Activated CD4-positive, alpha-beta T cell treated with anti-CD3 and anti-CD28 coated beads for 24 hours (primary cell): ENCODE measurements at regions not wholly inside any gene's neighbourhood (a gene's known extent, or its start where the extent isn't known, plus 50 kb on each side); places are given as distances from the start of the nearest gene placed in this dataset.
"Not testable (repeated sequence)": the region's sequence is repeated elsewhere in the genome, so short reads cannot be mapped to it uniquely, and the experiment has no call there.

Source experiments
- DNase-seq, 2 donors: peaks; one replicate each; pipeline ENCODE4 v3.0.0-alpha.2; 2020; ENCODE audit warnings: low read depth in 2 of 2

DNA sequence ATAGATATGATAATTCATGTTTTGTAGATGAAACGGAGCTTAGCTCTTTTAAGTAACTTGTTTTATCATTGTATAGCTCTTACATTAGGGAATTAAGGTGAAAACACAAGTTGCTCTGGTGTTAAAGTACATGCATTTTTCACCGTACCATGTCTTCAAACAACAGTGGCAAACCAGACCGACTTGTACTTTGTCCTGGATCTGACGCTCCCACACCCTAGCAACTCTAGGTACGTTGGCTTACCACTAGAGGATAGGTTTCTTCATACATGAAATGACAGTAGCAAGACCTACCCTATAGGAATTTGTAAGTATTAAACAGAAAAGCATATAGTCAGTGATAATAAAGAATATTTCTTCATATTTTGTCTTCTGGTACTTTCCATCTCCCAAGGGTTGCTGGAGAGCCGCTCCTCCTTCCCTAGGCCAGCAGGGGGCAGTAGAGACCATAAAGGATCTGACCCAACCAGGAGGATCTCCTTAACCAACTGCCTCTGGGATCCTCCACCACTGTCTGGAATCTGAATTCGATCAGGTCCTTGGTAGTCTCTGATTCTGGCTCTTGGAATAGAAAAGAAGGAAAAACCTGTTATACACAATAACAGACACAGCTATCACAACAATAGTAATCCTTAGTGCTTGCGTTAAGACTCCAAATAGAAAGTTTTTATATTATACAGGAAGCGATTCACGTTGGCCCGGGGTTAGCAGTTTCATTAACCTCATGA, 136.7 kb downstream of the CAVIN4 start:
- DNase-seq = peak; percentile 19 to 44

DNA sequence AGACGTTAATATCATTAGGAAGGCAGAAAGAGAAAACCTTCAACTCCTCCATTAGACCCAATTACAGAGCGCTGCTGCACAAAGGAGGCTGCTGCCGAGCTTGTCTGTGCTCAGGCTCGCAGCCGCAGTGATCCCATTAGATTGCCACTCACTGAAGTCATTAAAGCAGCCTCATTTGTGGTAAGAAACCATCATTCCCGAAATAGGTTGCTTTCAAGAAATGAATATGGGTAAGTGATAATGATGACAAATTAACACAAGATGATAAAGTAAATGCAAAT, 137.2 kb downstream of the CAVIN4 start:
- DNase-seq = no peak

DNA sequence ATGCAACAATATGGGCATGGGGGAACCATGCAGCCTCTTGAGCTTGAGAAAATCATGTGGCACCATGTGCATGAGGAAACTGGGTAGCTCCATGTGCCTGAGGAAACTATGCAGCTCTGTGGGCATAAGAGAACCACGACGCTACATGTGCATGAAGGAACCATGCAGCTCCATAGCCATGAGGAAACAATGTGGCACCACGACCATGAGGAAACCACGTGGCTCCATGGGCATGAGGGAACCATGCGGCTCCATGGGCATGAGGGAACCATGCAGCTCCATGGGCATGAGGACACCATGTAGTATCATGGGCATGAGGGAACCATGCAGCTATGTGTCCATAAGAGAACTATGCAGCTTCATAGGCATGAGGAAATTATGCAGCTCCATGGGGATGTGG, 140.8 kb downstream of the CAVIN4 start:
- DNase-seq = no peak

DNA sequence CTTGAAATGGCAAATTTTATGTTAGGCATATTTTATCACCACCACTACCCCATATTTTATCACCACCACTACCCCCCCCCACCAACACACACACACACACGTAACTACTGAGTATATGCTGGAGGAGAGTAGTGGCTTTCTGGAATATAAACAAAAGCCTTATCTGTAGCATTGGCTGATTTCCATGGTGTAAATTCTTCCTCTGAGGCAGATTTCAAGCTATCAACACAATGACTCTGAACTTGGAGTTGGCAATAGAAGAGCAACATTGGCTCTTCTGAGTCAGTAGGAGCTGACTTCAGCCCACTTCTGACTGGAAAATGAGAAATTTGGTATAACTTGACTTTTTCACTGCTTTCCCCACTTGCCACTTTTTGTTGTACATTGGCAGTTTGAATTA, 143.0 kb downstream of the CAVIN4 start:
- DNase-seq = no peak

DNA sequence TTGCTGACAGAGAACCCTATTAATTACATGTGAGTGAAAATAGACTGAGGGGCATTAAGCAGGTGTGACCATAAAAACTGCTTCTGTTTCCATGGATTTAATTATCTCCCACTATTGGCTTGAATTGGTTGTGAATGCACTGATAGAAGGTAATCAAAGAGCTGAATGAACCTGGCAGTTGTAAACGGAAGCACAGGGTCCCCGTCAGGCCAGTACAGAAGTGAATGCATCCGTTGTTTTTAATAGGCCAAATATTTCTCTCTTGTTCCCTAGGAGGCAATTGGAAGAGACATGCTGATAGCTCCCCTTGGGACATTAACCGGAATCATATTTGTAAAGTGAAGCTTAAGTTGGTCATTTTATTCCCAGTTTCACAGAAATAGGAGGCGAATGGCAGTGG, 147.0 kb downstream of the CAVIN4 start:
- DNase-seq = no peak

DNA sequence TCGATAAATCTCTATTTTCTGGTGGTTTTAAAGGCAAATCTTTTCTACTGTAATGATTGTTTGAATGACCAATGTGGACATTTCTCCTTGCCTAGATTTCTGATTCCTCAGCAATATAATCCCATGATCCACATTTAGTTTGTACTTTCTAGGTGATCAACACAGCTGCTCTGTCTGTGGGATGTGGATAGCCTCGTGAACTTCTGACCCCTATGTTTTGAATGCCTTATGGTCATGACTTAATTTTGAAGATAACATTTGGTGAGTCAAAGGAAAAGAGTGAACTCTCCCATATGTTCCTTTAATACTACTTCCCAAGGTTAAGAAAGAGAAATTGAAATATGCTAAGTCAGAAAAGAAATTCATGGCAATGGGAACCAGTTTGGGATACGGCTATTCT, 147.5 kb downstream of the CAVIN4 start:
- DNase-seq = no peak

DNA sequence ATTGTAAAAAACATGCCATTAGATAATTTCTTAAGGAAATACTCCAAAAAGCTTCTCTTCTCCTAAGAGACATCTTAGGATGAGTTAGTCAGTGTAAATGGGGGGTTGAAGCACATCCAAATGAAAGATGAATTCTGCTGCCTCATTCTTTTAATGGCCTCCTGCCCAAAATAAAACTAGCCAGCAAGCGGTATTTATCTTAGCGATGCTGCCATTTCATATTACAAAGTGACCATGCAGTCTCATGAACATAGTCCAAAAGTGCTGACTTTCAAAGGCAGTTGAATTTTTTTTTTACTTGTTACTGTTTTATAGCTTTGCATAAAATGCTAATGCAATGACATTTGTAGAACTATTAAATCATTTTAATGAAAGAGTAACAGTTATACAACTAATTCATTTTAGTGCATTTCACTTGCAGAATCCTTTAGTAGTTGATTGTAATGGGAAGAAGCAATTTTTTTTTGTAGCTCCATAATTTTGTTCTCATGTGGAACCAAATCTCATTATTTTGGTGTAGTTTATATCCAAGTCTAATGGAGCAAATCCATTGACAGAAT, 151.5 kb downstream of the CAVIN4 start:
- DNase-seq = no peak

DNA sequence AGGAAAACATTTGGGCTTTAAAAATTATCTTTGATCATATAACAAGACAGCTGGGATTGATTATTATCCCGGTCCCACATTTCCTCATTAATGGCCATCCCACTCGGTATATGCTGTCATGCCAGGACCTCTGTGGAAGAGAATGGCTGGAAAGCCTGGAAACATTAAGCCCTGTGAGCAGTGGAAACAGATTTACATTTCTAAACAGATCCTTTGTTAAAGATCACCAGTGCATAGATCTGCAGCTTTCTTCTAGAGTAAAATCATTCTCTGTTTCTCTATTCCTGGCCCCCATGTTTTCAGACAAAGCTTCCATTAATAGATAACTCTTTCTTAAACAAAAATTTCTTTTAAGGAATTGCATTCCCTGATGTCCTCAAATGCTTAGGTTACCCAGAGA, 152.2 kb downstream of the CAVIN4 start:
- DNase-seq = no peak

DNA sequence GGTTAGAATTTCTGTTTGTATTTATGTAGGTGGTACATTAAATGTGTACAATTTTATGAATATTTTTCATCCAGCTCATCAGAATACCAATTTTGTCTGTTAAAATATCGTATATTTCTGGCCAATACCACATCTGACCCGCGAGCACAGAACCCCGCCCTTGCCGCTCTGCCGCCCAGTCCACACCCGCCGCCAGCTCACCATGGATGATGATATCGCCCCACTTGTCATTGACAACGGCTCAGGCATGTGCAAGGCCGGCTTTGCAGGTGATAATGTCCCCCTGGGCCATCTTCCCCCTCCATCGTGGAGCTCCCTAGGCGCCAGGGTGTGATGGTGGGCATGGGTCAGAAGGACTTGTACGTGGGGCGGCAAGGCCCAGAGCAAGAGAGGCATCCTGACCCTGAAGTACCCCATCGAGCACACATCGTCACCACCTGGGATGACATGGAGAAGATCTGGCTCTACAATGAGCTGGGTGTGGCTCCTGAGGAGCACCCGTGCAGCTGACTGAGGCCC, 153.2 kb downstream of the CAVIN4 start:
- DNase-seq = no peak

DNA sequence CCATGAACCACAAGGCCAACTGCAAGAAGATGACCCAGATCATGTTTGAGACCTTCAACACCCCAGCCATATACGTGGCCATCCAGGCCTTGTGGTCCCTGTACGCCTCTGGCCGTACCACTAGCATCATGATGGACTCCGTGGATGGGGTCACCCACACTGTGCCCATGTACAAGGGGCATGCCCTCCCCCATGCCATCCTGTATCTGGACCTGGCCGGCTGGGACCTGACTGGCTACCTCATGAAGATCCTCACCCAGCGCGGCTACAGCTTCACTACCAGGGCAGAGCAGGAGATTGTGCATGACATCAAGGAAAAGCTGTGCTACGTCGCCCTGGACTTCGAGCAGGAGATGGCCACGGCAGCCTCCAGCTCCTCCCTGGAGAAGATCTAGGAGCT, 153.7 kb downstream of the CAVIN4 start:
- DNase-seq = no peak

DNA sequence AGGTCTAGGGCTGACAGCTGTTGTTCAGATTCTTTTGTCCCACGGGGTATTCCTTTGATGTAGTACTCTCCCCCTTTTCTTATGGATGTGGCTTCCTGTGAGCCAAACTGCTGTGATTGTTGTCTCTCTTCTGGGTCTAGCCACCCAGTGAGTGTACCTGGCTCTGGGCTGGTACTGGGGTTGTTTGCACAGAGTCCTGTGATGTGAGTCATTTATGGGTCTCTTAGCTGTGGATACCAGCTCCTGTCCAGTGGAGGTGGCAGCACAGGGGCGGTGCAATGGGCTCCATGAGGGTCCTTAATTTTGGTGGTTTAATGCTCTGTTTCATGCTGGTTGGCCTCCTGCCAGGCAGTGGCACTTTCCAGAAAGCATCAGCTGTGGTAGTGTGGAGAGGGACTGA, 161.3 kb downstream of the CAVIN4 start:
- DNase-seq = no peak

DNA sequence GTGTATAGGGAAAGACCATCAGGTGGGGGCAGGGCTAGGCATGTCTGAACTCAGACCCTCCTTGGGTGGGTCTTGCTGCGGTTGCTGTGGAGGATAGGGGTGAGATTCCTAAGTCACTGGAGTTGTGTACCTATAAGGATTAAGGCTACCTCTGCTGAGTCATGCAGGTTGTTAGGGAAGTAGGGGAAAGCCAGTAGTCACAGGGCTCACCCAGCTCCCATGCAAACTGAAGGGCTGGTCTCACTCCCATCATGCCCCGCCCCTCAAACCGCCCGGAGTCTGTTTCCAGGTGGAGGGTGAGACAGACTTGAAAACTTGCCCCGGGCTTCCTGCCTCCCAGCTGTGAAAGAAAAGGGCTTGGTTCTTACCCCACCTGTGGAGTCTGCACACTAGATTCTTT, 161.8 kb downstream of the CAVIN4 start:
- no peak for DNase-seq

DNA sequence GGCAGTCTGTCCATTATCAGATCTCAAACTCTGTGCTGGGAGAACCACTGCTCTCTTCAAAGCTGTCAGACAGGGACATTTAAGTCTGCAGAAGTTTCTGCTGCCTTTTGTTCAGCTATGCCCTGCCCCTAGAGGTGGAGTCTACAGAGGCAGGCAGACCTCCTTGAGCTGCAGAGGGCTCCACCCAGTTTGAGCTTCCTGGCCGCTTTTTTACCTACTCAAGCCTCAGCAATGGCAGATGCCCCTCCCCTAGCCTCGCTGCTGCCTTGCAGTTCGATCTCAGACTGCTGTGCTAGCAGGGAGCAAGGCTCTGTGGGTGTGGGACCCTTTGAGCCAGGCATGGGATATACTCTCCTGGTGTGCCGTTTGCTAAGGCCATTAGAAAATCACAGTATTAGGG, 171.1 kb downstream of the CAVIN4 start:
- DNase-seq = not testable (repeated sequence)

DNA sequence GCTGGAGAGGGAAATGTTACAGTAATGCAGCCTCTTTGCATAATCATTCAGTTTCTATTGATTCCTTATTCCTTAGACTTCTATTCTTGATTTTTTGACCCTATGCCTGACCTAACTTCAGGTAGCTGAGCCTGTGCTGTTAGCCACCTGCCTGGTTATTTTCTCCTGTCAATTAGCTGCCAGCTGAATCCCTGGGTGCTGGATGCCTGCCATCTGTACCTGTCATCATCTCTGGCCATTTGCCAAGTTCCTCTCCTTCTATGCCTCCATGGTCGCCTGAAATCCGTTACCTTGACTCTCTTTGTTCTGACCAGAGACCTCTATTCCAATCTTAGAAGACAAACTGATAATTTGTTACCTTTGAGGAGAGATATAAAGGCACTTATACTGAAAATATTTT, 178.3 kb downstream of the CAVIN4 start:
- DNase-seq = no peak

DNA sequence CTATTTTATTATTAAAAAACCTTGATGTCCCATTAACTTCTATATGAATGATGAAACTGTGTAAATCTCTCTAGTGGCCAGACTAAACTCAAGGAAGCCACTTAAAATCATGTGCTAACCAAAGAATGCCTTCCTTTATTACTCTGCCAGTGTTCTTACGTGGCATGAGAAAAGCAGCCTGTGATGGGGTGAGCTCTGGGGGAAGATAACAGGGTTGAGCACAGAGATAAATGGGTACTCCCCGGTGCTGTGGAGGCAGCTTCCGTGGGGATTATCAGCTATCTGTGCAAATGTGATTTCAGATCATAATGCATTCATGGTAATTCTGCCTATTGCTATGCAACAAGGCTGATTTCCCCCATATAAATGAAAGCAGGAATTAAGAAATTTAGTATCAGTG, 181.3 kb downstream of the CAVIN4 start:
- no peak for DNase-seq

DNA sequence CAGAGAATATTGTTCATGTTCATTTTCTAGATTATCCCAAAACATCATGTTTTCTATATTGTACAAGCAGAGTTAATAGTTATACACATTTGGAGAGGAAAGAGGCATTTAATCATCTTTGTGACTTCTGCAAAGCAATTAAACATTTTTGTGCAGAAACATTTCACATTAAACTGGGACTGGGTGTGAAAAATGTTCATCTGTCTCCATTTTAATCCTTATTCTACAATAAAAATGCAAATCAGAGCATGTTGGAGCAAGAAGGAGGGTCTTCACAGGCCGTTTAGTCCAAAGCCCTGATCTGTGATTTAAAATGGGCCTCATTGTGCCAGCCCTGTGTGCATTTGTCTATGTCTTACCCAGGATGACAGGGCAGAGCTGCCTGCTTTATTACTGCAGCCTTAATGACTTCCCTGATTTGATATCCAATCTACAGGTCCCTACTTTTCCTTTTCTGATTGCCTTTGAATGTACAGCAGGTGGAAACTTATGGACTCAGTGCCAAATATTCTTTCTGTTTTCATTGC, 183.5 kb downstream of the CAVIN4 start:
- DNase-seq = no peak

DNA sequence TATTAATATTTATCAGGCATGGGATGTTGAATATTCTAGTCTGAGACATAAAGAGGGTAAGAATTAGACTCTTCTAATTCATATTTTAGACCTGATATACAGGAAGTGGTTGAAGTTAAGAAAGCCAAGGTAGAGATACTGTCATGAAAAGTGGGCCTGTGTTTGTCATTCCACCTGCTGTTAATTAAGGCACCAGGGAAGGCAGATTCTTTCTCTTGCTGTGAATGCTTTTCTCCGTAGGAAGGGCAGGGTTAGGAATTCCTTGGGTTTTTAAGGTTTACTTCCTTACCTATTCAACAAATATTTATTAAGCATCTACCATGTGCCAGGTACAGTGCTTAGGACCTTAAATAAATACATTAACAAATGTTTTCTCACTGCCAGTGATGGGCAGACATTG, 196.4 kb downstream of the CAVIN4 start:
- no peak for DNase-seq

DNA sequence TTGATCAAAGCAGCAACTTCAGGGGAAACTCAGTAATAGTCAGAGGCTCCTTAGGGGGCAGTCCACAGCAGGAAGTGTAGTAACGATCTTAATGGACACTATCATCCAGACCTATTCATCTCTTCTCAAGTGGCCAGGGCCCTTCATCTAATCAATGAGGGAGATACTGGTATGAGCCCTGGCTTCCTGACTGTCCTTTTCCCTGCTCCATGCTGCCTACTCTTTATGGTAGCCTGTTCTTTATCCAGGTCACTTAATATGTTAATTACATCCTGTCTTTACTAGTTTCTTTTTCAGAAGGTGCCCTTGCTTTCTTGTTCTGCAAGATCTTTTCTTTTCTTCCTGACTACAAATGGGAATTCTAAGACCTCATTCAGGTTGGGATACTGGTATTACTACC, 197.1 kb downstream of the CAVIN4 start:
- no peak for DNase-seq

DNA sequence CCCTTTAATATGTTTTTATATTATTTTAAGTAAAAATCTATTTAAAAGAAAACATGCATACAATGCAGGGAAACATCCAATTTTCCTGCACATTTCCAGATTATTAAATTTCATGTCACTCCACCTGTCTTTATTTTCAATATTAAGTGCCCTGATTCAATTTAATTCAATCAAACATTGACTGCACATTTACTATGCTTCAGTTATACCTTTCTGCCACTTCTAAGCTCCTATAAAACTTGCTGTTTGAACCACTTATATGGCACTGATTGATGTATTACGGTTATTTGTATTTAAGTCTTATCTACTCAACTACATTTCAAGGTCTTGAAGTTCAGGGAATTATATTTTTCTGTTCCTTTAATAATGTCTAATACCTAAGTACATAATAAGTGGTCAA, 198.0 kb downstream of the CAVIN4 start:
- no peak for DNase-seq

DNA sequence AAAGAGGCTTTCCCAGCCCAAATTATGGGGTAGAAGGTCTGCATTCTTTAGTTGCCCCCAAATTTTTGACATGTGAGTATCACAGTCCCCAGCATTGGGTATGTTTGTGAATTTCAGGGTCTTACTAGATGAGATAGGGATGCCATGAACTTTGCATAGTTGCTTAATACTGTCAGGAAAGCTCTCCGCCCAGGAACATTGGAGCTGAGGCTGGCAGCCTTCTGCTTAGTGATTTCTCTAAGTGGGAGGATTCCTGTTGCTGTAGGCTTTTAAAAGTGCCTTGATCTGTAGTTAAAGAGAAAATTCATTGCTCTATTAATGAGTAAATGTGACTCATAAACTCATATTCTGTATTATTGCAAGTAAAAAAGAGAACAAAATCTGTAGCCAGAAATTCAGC, 206.9 kb downstream of the CAVIN4 start:
- no peak for DNase-seq

DNA sequence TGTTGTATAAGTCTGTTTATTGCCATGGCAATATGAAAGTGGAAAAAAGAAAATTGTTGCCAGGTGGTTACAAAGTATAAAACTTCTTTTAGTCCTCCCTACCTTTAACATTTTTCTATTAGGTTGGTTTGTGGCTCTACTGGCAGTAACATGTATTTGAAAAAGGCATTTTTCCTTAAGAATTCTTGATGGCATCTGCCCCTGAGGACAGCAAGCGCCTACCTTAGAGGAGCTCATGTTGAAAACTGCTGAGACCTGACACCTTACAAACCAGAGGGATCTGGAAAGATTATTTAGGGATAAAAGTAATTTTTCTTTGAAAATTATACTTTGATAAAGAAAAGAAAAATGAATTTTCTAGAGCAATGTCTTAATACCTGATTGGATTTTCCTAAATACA, 208.1 kb downstream of the CAVIN4 start:
- DNase-seq = no peak

DNA sequence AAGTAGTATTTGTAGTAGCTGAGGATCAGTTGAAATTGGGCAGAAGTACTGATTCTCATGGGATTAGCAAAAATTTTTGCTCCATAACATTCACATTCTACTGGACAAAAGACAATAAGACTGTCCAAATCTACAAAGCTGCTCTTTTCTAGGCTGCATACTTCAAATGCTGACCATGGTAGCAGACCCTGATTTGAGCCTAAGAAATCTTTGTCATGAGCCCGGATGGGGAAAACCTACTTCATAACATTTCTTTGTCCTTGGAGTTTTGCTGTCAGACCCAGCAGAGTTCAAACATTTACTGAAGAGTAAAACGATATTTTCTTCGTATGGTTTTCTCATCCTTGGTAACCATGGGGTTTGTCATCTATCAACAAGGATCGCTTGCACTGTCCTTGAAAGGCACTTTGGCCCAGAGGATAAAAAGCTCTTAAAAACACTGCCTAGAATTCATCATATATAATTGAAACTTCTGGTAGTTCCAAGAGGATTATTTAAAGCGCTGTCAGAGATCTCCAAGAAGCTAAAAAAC, 216.9 kb downstream of the CAVIN4 start:
- no peak for DNase-seq

DNA sequence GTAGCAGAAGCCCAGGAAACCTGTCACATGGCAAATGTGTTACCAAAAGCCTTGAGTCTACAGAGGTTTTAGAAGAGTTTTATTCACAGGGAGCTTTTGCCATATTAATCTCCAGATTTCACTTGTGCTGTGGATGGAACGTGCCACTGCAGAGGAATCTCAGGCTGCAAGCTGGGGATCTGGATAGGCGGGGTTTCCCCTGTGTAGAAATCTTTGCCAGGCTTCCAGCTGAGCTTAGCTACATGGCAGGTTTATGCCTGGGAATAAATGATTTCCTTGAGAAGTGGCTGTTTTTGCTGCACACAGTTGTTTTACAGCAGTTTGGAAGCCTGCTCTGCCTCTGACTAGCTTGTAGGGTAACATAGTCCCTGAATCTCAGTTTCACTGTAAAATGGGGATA, 224.6 kb upstream of the PLPPR1 start:
- no peak for DNase-seq

DNA sequence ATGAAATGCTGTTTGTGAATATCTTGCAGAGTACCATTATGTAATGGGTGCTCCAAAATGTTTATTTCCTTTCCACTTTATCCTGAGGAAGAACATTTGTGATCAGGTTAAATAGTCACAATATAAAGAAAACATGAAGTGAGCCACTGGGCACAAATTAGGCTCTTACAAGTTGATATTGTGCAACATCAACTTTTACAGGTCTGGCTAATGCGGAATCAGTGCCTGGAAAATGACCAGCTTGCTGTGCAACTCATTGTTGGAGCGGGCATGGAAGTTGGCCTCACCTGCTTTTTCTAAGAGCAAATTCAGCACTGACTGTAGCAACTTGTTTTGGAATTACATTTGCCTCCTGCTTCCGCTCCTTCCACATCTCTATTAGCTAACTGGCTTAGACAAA, 216.9 kb upstream of the PLPPR1 start:
- DNase-seq = no peak
